Thoracic aorta (tissue), 2 donors: ENCODE measurements at regions not wholly inside any gene's neighbourhood (a gene's known extent, or its start where the extent isn't known, plus 50 kb on each side); places are given as distances from the start of the nearest gene placed in this dataset.

Experiments
- ATAC-seq: fragments of 150-250 bp; one replicate; pipeline ENCODE4 v1.8.0; 2017; ENCODE audit warnings: low read depth; ENCODE audit not compliant: insufficient number of reproducible peaks, low FRiP score
- DNase-seq: peaks from one replicate; pipeline ENCODE4 v3.0.0-alpha.2; 2020; ENCODE audit warnings: low spot score
- H3K27ac ChIP-seq, 2 donors: fragments of 200-600 bp; sonication (generic); 1 replicate in 1 of 2; 2 replicates in 1 of 2; pipeline ENCODE4 v1.5.1; 2016; ENCODE audit warnings: mild to moderate bottlenecking in 2 of 2, moderate library complexity in 2 of 2
- H3K27me3 ChIP-seq: fragments of 200-600 bp; sonication (generic); replicated peaks from 2 replicates; pipeline ENCODE4 v1.6.0; 2016; ENCODE audit warnings: mild to moderate bottlenecking; ENCODE audit not compliant: insufficient read depth
- H3K36me3 ChIP-seq: fragments of 200-600 bp; sonication (generic); one replicate; pipeline ENCODE4 v1.5.1; 2016
- H3K4me1 ChIP-seq, 2 donors: fragments of 200-600 bp; sonication (generic); 1 replicate in 1 of 2; 2 replicates in 1 of 2; pipeline versions ENCODE4 v1.5.1 to v1.6.0; 2016; ENCODE audit warnings: low read depth in 2 of 2, mild to moderate bottlenecking in 1 of 2; ENCODE audit not compliant: control insufficient read depth in 1 of 2
- H3K4me3 ChIP-seq: fragments of 200-600 bp; sonication (generic); 2 replicates; pipeline ENCODE4 v1.5.1; 2016; ENCODE audit warnings: mild to moderate bottlenecking
- H3K9me3 ChIP-seq: fragments of 200-600 bp; sonication (generic); 2 replicates; pipeline ENCODE4 v1.5.1; 2016
- TF ChIP-seq, protein P1 (sequence below): fragments of 200-600 bp; sonication (generic); IDR thresholded peaks from one replicate; pipeline ENCODE4 v1.5.1; 2019; ENCODE audit warnings: antibody characterized with exemption

DNA sequence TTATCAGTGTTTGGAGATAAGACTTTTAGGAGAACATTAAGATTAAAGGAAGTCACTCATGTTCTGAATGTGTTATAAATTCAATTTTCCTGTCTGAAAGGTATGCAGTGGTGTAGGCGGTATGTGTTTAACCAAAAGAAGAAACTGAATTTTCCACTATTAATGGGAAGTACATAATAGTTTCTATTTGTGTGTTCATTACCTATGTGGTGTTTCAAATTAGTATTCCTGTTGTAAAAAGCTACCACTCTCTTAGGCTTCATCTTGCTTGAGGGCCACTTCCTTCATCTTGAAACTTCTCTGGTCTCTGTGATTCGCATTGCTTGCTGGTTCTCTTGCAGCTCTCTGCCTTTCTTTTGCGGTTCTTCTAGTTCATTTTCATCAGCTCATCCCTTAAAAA lies 123.4 kb downstream of the HLX start:
- DNase-seq (no peak), ATAC-seq (no peak)
- no peaks in the 10 kb centered on the region for H3K4me1 ChIP-seq
- no peaks in the 10 kb centered on the region for H3K9me3 ChIP-seq
- TF ChIP-seq, protein P1, sequence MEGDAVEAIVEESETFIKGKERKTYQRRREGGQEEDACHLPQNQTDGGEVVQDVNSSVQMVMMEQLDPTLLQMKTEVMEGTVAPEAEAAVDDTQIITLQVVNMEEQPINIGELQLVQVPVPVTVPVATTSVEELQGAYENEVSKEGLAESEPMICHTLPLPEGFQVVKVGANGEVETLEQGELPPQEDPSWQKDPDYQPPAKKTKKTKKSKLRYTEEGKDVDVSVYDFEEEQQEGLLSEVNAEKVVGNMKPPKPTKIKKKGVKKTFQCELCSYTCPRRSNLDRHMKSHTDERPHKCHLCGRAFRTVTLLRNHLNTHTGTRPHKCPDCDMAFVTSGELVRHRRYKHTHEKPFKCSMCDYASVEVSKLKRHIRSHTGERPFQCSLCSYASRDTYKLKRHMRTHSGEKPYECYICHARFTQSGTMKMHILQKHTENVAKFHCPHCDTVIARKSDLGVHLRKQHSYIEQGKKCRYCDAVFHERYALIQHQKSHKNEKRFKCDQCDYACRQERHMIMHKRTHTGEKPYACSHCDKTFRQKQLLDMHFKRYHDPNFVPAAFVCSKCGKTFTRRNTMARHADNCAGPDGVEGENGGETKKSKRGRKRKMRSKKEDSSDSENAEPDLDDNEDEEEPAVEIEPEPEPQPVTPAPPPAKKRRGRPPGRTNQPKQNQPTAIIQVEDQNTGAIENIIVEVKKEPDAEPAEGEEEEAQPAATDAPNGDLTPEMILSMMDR, result no peak
- no peaks in the 10 kb centered on the region for H3K27me3 ChIP-seq
- H3K4me3 ChIP-seq, result no peak overlapping the region
- H3K36me3 ChIP-seq, result no peaks in the 10 kb centered on the region
- no peak overlapping the region for H3K27ac ChIP-seq

GRCh38 chr1:221011145-221011544 lies 131.9 kb downstream of the HLX start:
- DNase-seq (no peak), ATAC-seq (peak; percentile 56)
- Histone ChIP-seq H3K4me1 (peaks cover 15 to 42% of the 10 kb centered on the region in 2 donors), H3K27me3 (no peaks in the 10 kb centered on the region), H3K4me3 (peak overlapping the region; percentile 5), H3K9me3 (no peaks in the 10 kb centered on the region), H3K27ac (peak overlapping the region in 1 of 2 donors; percentile 52), H3K36me3 (no peaks in the 10 kb centered on the region)
- TF ChIP-seq, protein P1, result no peak

- TF ChIP-seq, protein P1, result no peak
- ATAC-seq (no peak), DNase-seq (no peak)
- Histone ChIP-seq H3K4me3 (no peak overlapping the region), H3K36me3 (no peaks in the 10 kb centered on the region), H3K9me3 (no peaks in the 10 kb centered on the region), H3K27me3 (no peaks in the 10 kb centered on the region), H3K4me1 (peaks cover 15 to 42% of the 10 kb centered on the region in 2 donors), H3K27ac (no peak overlapping the region)
These were observed 132.9 kb downstream of the HLX start for GRCh38 chr1:221012120-221012519.

GRCh38 chr1:221013691-221014660 lies 134.7 kb downstream of the HLX start:
- Histone ChIP-seq H3K36me3 (no peaks in the 10 kb centered on the region), H3K4me3 (no peak overlapping the region), H3K4me1 (peaks cover 15 to 42% of the 10 kb centered on the region in 2 donors), H3K9me3 (no peaks in the 10 kb centered on the region), H3K27me3 (no peaks in the 10 kb centered on the region), H3K27ac (no peak overlapping the region)
- DNase-seq (no peak), ATAC-seq (no peak)
- TF ChIP-seq, protein P1, result no peak

DNA sequence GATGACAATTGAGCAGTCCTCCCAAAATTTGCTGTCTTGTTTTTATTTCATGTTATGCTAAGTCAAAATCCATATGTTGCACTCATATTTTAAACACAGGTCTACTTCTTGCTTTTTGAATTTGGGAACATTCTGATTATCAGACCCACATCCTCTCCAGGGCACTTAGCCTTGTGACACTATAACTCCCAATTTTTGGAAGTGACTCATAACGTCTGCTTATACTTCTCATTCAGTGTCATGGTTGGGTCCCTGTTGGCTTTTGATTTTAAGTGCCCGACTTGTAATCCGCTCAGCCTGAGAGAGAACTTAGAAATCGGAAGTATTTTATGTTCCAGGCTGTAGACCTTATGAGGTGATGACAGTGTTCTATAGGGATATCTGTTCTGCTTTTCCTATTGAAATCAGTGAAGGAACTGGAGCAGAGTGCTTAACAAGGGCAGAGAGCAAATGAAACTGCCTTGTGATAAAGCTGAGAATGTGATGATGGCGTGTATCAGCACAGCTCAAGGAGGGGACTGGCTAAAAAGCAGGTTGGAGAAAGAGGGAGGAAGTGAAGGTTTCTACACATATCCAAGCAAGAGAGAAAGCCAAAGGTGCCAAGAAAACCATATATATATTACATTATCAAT lies 136.0 kb downstream of the HLX start:
- DNase-seq (no peak), ATAC-seq (no peak)
- Histone ChIP-seq H3K36me3 (no peaks in the 10 kb centered on the region), H3K27ac (no peak overlapping the region), H3K9me3 (no peaks in the 10 kb centered on the region), H3K27me3 (no peaks in the 10 kb centered on the region), H3K4me3 (no peak overlapping the region), H3K4me1 (peaks cover 15 to 41% of the 10 kb centered on the region in 2 donors)
- TF ChIP-seq, protein P1, result no peak
